Stimulated activated CD4-positive, alpha-beta T cell treated with anti-CD3 and anti-CD28 coated beads, Interleukin-1b, Interleukin-23, amount 100 ng/mL, for 48 hours (primary cell): ENCODE measurements at regions not wholly inside any gene's neighbourhood (a gene's known extent, or its start where the extent isn't known, plus 50 kb on each side); places are given as distances from the start of the nearest gene placed in this dataset.
"Not testable (repeated sequence)": the region's sequence is repeated elsewhere in the genome, so short reads cannot be mapped to it uniquely, and the experiment has no call there.

Source experiments
- DNase-seq: peaks from one replicate; pipeline ENCODE4 v3.0.0-alpha.2; 2020

DNA sequence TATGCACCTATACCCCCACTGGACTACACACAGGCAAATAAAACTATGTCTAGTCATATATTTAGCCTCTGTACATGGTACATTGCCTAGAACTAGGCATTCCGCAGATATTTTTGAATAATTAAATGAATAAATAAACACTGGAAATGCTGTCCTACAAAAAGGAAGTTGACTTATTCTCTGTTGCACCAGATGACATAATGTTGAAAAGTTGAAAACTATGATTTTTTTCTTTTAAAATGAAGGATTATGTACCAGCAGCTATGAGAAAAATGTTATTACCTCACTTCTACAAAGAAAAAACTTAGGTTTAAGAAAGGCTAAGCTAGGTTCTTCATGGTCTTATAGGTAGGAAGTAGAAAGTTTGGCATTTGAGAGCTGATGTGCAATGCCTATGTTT is 856.6 kb downstream of the METTL15 start:
- DNase-seq = no peak

DNA sequence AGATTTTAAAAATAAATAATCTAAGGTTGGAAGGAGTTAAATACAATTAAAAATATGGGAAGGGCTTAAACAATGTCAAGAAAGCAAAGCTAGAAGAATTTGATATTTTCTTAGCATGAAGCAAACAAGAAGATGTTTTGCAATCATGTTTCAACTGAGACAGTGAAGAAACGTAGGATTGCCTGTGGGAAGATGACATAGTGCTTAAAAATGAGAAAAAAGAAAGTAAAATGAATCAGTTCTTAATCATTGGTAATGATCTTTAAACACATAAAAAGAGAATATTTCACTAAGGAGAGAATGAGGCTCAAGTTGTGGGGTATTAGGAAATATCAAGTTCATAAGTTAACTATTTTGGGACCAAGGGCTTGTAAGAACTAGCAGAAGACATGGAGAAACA is 855.0 kb downstream of the METTL15 start:
- no peak for DNase-seq

DNA sequence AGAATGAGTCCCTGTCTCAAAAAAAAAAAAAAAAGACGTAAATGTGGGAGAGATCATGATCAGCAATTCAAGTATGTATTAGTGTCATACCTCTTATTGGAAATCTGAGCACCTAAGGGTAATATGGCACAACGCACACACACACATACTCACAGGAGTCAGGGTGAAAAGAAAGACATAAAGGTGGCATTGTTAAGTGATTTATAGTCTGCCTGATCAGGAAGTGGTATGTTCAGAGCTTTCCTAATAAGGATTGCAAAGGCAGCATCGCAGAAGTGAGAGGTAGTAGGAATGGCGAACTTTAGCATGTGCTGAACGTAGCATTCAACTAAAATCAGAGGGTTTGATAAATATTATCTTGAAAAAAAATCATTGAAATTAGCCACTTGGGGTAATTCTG is 854.3 kb downstream of the METTL15 start:
- DNase-seq = no peak

DNA sequence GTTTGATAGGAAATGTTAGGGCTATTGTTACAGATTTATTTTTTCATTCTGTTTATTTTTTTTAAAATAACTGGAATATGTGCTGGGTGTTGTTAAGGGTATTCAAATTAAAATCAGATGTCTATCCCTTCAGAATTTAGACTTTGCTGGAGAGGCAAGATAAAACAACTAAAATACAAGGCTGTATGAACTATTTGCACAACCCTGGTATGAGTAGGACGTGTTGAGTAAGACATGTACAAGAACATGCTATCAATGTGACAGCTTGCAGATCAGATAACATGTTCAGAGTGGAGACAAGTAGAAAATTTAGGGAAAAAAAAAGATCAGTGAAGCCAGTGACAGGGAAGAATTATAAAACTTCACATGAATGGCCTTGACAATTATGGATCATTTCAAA is 853.5 kb downstream of the METTL15 start:
- no peak for DNase-seq

DNA sequence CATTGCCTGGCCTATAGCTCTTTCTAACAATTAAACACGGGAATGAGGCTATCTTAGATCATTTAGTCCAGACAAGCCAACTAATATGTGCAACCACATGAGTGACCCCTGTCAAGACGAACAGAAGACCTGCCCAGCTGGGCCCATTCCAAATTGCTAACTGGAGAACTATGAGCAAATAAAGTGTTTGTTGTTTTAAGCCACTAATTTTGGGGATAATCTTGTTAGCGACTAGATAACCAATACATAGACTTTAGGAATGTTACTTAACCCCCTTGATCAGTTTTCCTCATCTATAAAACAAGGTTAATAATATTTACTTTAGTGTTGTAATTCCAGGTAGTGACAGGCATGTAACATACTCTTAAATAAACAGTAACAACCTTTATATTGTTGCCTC is 848.3 kb downstream of the METTL15 start:
- DNase-seq = no peak

DNA sequence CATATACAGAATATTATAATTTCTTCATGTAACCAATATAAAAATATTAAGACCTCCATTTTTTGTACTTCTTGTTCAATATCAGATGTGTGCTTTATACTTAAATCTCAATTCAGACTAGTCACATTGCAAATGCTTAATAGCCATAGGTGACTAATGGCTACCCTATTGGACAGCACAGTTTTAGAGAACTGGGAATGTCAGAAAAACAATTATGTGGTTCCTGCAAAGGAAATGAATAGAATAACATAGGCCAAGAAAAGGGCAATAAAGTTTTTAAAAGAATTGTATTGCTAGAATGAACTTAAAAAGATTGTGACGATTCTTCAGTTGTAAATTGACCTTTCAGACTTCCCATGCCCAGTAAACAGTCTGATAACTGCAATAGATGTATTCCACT is 843.0 kb downstream of the METTL15 start:
- no peak for DNase-seq

DNA sequence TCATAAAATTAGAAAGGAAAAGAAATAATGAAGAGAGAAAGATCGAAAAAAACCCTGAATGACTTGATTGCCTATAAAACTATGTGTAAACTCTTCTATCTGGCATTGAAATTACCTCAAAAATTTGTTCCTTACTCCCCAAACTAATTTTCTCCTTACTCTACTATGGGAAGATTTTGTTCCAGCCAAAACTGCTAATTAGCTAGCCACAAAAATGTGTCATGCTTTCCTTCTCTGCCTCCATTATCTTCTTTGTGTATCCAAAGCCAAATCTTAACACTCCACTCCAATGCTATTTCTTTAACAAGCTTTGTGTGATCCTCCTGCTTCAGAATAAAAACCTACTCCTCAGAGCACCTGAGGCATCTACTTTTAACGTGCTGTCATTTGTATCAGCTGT is 831.2 kb downstream of the METTL15 start:
- DNase-seq = no peak

DNA sequence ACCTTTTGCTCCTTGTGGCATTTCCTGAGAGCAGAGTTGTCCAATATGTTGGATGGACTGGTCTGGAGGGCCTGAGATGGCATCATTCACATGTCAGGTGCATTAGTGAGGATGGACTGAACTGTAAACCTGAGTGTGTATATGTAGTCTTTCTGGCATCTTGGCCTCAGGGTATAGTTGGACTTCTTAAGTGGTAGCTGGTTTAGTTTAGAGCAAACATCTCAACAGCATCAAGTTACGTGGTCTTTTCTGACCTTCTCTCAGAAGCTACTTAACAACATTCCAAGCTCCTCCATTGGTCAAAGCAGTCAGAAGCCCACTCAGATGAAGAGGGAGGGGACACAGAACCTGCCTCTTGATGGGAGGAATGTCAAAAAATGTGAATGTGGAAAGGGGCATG is 829.9 kb downstream of the METTL15 start:
- DNase-seq = no peak

DNA sequence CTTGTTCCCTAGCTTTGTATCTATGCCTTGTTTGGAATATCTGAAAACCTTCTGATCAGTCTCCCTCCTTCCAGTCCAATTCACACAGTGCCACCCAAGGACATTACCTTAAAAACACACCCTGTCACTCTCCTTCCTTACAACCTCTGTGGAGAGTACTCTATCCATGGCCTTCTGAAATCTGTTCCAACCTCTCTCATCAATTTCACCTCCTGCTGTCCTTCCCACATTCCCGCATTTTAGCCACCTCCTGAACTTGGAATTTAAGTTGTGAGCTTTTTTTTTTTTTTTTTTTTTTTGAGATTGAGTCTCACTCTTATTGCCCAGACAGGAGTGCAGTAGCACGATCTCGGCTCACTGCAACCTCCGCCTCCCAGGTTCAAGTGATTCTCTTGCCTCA is 824.8 kb downstream of the METTL15 start:
- no peak for DNase-seq

DNA sequence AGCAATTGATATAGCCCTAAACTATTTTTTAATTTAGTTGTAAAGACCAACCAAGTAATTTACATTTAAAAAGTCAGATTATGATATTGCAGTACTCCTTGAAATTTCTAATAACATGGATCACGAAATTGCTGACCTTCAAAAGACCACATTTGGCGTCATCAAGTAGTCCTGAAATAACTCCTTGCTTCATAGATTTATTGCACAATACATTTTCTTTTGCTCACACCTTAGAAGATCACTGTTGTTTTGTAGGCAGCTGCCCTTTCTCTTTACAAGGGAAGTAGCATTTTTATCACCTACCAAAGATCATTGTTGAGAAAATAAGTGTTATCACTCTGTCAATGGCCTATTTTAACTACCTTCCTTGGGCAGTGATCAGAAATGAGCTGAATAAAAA is 815.8 kb downstream of the METTL15 start:
- DNase-seq = no peak

DNA sequence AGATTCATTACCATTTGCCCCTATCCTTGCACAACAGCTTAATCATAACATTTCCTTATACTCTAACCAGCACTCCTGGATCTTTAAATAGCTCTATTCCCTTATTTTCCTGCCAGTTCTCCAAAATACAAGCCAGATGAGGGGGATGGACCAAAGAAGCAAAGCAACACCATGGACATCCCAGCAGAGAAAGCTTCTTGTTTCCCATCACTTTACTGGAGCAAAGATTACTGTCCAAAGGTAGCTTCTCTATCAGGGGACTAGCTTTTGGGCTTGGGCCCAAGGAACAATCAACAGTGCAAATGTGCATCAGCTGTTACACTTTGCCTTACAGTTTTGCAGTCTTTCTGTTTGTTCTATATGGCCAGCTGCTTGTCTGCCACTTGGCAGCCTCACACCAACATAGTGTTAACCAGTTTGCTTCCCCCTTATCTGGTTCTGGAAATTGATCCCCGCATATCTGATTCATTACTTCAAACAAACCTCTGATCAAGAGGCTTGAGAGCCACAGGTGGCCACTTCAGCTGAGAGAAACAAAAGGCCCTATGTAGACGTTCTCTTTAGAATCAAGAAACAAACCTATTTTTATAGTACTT is 814.3 kb downstream of the METTL15 start:
- DNase-seq = no peak

DNA sequence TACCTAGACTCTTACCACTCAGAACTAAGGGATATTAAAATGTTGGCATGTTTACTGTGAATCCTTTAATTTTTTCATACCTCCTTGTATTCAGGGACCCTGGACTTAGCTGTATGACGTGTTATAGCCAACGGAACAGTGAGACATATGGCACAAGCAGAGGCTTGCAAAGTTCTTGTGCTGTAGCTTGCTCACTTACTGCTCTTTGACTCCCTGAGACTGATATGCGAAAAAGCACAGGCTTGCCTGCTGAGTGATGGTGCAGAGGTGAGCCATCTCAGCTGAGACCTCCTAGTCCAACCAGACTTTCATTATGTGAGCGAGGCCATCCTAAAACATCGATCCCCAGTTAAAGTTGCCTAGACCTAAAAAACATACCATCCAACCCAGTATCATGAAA is 811.0 kb downstream of the METTL15 start:
- DNase-seq = no peak

DNA sequence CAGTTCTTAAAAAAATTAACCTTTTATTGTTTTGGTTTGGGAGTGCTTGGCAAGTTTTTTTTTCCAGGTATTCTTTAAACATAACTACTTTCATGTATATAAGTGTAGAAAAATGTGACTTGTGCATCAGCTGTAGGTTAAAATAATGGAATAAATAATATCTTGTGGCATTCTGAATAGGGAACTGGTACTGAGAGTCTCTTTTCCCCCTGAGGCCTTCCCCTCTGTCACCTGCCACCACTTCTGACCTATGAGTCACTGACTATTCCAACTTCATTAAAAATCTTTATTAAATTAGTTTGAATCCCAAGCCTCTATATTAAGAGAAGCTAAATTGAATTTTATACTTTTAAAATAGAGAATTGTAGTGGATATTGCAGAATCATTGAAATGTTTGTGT is 805.7 kb downstream of the METTL15 start:
- no peak for DNase-seq

DNA sequence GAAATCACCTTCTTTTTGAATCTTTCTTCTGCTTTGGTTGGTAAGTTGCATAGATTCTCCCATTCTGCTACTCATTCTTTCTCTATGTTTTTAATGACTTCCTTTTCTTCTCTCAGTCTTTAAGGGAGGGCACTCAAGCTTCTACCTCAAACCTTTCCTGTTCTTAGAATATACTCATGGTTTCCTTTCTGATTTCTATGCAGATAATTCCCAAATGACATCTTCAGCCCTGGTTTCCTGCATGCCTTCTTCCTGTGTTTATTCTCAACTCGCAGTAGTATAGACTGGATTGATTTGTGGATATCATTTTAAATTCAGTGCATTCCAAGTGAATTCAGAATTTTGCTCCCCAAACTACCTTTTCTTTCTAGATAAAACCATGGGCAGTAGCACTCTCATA is 803.6 kb downstream of the METTL15 start:
- DNase-seq = no peak

DNA sequence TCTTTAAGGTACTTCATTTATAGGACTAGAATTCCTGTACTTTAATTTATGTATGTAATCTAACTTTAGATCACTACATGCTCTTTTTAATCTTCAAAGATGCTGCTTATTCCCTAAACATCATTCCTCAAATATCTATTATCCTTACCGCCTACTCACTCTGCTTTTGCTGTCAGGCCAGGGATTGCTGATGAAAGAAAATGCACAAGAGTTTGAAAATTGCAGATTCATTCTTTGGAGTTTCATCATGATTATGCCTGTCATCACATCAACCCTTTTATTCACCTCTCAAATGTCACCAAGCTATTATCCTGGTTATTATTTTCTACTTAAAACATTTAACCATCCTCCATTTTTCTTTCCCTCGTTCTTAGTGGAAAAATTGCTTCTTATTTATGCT is 802.7 kb downstream of the METTL15 start:
- no peak for DNase-seq

DNA sequence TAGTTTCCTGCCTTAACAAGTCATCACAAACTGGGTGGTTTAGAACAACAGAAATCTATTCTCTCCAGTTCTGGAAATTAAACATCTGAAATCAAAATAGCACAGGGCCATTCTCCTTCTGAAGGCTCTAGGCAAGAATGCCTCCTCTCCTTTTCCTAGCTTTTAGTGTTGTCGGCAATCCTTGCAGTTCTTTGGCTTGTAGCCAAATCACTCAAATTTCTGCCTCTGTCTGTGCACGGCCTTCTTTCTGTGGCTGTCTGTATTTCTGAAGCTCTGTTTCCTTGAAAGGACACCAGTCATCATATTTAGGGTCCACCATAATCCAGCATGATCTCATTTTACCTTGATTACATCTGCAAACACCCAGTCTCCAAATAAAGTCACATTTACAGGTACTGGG is 795.5 kb downstream of the METTL15 start:
- no peak for DNase-seq

DNA sequence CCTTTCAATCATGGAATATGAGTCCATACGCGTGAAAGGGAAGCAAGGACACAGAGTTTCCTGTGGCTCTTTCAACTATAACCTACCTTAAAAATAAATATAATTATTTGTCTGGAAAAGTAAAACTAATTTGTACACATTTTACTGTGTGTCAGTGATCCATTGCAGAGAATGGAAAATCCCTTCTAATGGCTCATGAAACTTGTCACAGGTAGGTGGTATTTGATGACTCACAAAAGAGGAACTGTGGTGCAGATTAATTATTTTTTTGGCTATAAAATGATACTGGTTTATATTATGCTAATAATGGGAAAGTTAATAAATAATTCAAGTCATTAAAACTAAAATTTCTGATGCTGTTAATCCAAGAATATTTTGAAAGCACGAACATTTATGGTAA is 792.2 kb downstream of the METTL15 start:
- DNase-seq = no peak

DNA sequence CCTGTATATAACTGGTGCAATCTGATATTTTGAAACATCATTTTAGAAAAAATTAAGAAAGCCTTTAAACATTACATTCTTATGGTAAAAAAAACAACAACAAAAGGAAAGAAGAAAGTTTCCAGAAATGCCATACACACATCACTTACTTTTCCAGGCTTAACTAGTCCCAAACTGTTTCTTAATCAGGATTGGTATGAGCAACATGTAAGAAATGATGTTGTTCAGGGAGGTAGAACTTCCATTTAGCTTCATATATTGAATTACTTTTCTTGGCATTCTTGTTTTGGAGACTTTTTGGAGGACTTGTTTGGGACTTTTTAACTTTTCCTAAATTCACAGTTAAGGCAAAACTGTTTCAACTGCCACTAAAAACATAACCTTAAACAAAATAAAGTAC is 791.5 kb downstream of the METTL15 start:
- DNase-seq = no peak

DNA sequence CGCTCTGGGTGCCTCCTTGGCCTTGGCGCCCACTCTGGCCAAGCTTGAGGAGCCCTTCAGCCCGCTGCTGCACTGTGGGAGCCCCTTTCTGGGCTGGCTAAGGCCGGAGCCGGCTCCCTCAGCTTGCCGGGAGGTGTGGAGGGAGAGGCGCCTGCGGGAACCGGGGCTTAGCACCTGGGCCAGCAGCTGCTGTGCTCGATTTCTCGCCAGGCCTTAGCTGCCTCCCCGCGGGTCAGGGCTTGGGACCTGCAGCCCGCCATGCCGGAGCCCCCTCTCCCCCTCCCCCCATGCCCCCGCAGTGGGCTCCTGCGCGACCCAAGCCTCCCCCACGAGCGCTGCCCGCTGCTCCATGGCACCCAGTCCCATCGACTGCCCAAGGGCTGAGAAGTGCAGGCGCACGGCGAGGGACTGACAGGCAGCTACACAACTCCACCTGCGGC is 782.4 kb downstream of the METTL15 start:
- DNase-seq = not testable (repeated sequence)

DNA sequence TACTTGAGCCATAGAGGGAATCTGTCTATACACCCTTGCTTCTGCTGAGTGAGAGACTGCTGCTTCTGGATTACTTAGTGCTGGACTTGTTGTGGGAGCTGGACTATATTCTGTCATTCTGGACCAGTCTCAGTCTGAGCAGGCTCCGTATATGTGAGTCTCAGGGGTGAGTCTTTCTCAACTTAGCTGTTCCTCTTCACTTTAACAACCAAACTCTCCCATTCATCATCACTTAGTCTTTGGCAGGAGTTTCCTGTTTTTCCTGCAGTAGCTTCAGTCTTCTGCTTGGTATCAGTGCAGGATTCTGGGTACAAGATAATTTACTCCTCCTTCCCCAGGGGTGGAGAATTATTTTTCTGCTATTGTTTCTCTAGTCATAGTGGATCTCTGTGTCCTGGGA is 779.5 kb downstream of the METTL15 start:
- no peak for DNase-seq

DNA sequence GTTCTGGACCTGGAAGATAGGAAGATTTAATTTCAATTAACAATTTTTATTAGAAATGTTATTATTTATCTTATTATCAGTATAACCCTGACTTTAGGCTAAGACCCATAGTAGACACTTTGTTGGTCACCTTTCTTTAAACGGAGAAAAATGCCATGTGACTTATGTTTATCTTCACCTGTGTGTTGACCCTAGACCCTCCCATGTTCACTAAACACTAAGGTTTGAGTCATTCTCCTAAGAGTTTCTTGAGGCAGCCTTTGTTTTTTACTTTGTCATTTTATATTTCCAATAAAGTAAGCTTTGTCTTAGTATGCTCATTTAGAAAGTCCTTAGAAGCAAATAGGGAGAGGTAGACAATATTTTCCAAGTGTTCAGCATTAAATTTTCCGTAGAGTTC is 771.7 kb downstream of the METTL15 start:
- no peak for DNase-seq

DNA sequence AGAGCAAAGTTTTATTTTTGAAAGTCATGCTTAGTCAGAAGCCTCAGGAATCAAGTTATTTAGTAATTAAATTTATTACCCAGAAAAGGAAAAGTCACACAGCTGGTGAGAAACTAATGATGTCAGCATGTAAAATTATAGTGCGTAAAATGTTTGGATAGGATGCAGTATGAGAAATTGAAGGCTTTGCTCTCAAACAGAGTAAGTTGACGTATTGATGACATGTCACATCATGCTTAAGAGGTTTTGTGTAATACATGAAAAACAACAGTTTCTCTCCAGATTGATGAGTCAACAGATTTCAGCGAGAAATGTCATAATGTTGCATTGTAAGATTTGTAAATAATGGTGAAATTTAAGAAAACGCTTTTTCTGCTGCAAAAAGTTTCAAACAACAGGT is 769.8 kb downstream of the METTL15 start:
- no peak for DNase-seq

DNA sequence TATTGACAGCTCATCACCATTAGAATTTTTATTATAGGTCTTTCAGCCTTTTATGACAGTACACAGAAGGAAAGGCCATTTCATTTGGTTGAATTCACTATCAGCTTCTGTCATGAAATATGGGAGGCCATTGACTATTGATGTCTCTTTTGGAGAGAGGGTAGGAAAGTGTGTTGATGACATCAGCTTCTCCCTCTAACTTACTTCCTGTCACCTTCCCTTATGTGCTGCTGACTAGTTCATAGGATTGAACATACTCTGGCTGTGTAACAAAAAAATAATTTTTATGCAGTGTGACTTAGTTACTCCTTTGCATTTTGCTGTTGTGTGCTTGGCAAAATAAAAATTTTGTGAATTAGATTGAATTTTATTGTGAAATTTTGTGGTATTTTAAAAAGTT is 769.2 kb downstream of the METTL15 start:
- DNase-seq = no peak

DNA sequence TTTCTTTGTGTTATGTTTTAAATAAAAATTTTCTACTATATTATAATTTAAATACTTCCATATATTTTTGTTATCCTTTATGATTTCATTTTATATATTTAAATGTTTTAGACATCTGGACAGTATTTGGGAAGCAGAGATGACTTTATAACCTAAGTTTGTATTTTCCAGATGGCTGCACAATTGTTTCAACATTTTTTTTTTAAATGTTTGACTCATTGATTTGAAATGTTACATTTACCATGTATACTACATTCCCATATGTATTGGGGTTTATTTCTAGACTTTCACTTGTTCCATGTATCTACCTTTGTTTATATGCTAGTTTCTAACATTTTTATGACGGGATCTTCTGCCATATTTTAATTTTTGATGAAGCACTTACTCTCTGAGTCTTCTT is 766.5 kb downstream of the METTL15 start:
- no peak for DNase-seq

DNA sequence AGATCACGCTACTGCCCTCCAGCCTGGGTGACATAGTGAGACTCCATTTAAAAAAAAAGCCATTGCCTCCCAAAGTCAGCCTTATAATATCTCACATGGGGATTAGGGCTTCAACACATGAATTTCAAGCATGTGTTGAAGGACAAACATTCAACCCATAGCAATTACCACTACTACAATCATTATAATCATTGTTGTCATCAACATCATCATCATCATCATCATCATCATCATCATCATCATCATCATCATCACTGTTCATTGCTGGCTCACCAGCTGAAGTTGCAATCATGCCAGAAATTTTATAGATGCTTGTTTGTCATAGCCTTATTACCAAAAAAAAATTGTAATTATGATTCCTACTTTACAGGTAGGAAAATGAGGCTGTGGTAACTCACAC is 762.9 kb downstream of the METTL15 start:
- DNase-seq = no peak

DNA sequence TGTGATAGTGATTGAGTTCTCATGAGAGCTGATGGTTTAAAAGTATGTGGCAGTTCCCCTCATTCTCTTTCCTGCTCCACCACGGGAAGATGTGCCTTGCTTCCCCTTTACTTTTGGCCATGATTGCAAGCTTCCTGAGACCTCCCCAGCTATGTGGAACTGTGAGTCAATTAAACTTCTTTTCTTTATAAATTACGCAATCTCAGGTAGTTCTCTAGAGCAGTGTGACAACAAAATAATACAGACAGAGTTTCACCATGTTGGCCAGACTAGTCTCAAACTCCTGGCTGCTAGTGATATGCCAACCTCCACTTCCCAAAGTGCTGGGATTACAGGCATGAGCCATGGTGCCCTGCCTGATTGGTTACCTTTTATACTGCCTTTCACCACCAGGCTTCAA is 755.2 kb downstream of the METTL15 start:
- DNase-seq = no peak
